OCI-LY7 (cell line): ENCODE measurements at regions not wholly inside any gene's neighbourhood (a gene's known extent, or its start where the extent isn't known, plus 50 kb on each side); places are given as distances from the start of the nearest gene placed in this dataset.

ENCODE experiments used
- BruUV-seq: library from RNA; stranded (reverse); fragments of 400-500 nt; replicated peaks from 2 replicates; lab custom pipeline; 2021; lab: Mats Ljungman, UMichigan
- CTCF ChIA-PET: fragments of 300-600 bp; sonication (Branson Sonifier 250); formaldehyde crosslinking; loops from one replicate; lab custom pipeline; 2022; ENCODE audit warnings: antibody characterized with exemption; ENCODE audit not compliant: unreplicated experiment; lab: Charles Lee
- POLR2A ChIA-PET: fragments of 300-600 bp; sonication (Branson Sonifier 250); formaldehyde crosslinking; loops from one replicate; lab custom pipeline; 2022; ENCODE audit warnings: antibody characterized with exemption; lab: Charles Lee
- DNase-seq: peaks from one replicate; pipeline ENCODE4 v3.0.0-alpha.2; 2015; ENCODE audit warnings: low spot score
- H2AFZ ChIP-seq: fragments of 200-600 bp; sonication (generic), shearing (Covaris generic); 2 replicates; pipeline ENCODE4 v1.6.1; 2014; ENCODE audit warnings: mild to moderate bottlenecking, antibody characterized with exemption, low read length, moderate library complexity
- H3K27ac ChIP-seq: fragments of 200-600 bp; sonication (generic); 2 replicates; pipeline ENCODE4 v1.5.1; 2014; ENCODE audit warnings: mixed run types, low read depth, mild to moderate bottlenecking, moderate library complexity, low read length, inconsistent platforms; ENCODE audit not compliant: poor library complexity, severe bottlenecking
- H3K36me3 ChIP-seq: fragments of 200-600 bp; sonication (generic); 2 replicates; pipeline ENCODE4 v1.6.1; 2014; ENCODE audit warnings: mild to moderate bottlenecking, antibody characterized with exemption, low read length, moderate library complexity, mixed read lengths; ENCODE audit not compliant: insufficient read depth
- H3K4me1 ChIP-seq: fragments of 200-600 bp; sonication (generic); 2 replicates; pipeline ENCODE4 v1.5.1; 2014; ENCODE audit warnings: mild to moderate bottlenecking, low read length; ENCODE audit not compliant: insufficient read depth, poor library complexity, severe bottlenecking
- H3K4me2 ChIP-seq: fragments of 200-600 bp; sonication (generic); 2 replicates; pipeline ENCODE4 v1.6.1; 2014; ENCODE audit warnings: mild to moderate bottlenecking, low read length
- H3K4me3 ChIP-seq: fragments of 200-600 bp; sonication (generic); 2 replicates; pipeline ENCODE4 v1.5.1; 2014; ENCODE audit warnings: mild to moderate bottlenecking, low read depth, low read length; ENCODE audit not compliant: poor library complexity, severe bottlenecking
- H3K79me2 ChIP-seq: fragments of 200-600 bp; sonication (generic); 2 replicates; pipeline ENCODE4 v1.6.1; 2016; ENCODE audit warnings: low read depth, mild to moderate bottlenecking, low read length, moderate library complexity, mixed read lengths; ENCODE audit not compliant: insufficient read depth
- H3K9me2 ChIP-seq: fragments of 200-600 bp; sonication (generic); 2 replicates; pipeline ENCODE4 v1.6.1; 2016; ENCODE audit warnings: mild to moderate bottlenecking, low read length, mixed read lengths; ENCODE audit not compliant: insufficient read depth
- H3K9me3 ChIP-seq: fragments of 200-600 bp; sonication (generic); 2 replicates; pipeline ENCODE4 v1.6.1; 2014; ENCODE audit warnings: mild to moderate bottlenecking, mixed run types, low read length, mixed read lengths
- H4K20me1 ChIP-seq: fragments of 200-600 bp; sonication (generic); 2 replicates; pipeline ENCODE4 v1.6.1; 2014; ENCODE audit warnings: mild to moderate bottlenecking, antibody characterized with exemption, low read length, moderate library complexity, mixed read lengths; ENCODE audit not compliant: insufficient read depth
- CTCF ChIP-seq: fragments of 200-600 bp; sonication (generic); conservative IDR thresholded peaks from 2 replicates; pipeline ENCODE4 v1.5.1; 2014; ENCODE audit warnings: mild to moderate bottlenecking, antibody characterized with exemption, low read length, moderate library complexity, mixed read lengths
- EZH2phosphoT487 ChIP-seq: fragments of 200-600 bp; sonication (generic); IDR thresholded peaks from 2 replicates; pipeline ENCODE4 v1.6.1; 2018; ENCODE audit warnings: low read depth, borderline replicate concordance, mild to moderate bottlenecking, mixed run types, antibody characterized with exemption, low read length, moderate library complexity, mixed read lengths
- intact Hi-C: fragments of 100-400 bp; cut with micrococcal nuclease; formaldehyde crosslinking; loops from one replicate; pipeline ENCODE4 v1.10.0; 2022; ENCODE audit not compliant: unreplicated experiment

- no peak overlapping the region for H3K4me2 ChIP-seq
Observed at GRCh38 chr2:64866797-64867196, 122.4 kb upstream of the SLC1A4 start.

GRCh38 chr2:64867253-64867996 is 121.8 kb upstream of the SLC1A4 start:
- DNase-seq, result no peak
- no peaks in the 10 kb centered on the region for H3K9me2 ChIP-seq
- ChIA-PET POLR2A (interaction anchor here (1.4 to 1.9 kb wide), 2 partner anchors 216 to 280 kb away, joined by 5 to 6 read pairs; no protein-coding TSS in a partner anchor), CTCF (no interaction called here)
- no peak overlapping the region for H2AFZ ChIP-seq
- H4K20me1 ChIP-seq, result no peaks in the 10 kb centered on the region
- no peak overlapping the region for H3K4me3 ChIP-seq
- no TSS peak for BruUV-seq
- peaks cover 34% of the 10 kb centered on the region for H3K4me1 ChIP-seq
- no peaks in the 10 kb centered on the region for H3K79me2 ChIP-seq
- peaks cover 6% of the 10 kb centered on the region; the same call in 1 of the 2 replicates for H3K9me3 ChIP-seq
- H3K27ac ChIP-seq, result no peak overlapping the region
- TF ChIP-seq EZH2phosphoT487 (no peak), CTCF (no peak)
- H3K36me3 ChIP-seq, result no peaks in the 10 kb centered on the region
- H3K4me2 ChIP-seq, result 0 out of 2 replicates have a peak overlapping the region, but pooled peaks have one; percentile 6
- intact Hi-C loops, result loop anchor here (5.0 kb wide), 1 partner anchor 535 kb away; no protein-coding TSS in a partner anchor

More at GRCh38 chr2:64866797-64867196, 122.4 kb upstream of the SLC1A4 start:
- no peaks in the 10 kb centered on the region for H3K79me2 ChIP-seq
- no peak overlapping the region for H3K4me3 ChIP-seq
- TF ChIP-seq EZH2phosphoT487, result no peak
- no peak for TF ChIP-seq CTCF
- no peak overlapping the region for H2AFZ ChIP-seq
- ChIA-PET CTCF (interaction anchor here (0.5 kb wide), 1 partner anchor 200 kb away, joined by 3 read pairs; no protein-coding TSS in a partner anchor), POLR2A (no interaction called here)
- H3K9me3 ChIP-seq, result peaks cover 8% of the 10 kb centered on the region; the same call in 1 of the 2 replicates
- H3K36me3 ChIP-seq, result no peaks in the 10 kb centered on the region
- H3K9me2 ChIP-seq, result no peaks in the 10 kb centered on the region
- H3K27ac ChIP-seq, result no peak overlapping the region
- no TSS peak for BruUV-seq
- H3K4me1 ChIP-seq, result peaks cover 39% of the 10 kb centered on the region
- H4K20me1 ChIP-seq, result no peaks in the 10 kb centered on the region
- DNase-seq, result no peak
- intact Hi-C loops, result loop anchor here (5.0 kb wide), 1 partner anchor 534 kb away; no protein-coding TSS in a partner anchor

GRCh38 chr2:64869126-64869525 is 120.1 kb upstream of the SLC1A4 start:
- no peaks in the 10 kb centered on the region for H3K36me3 ChIP-seq
- no peaks in the 10 kb centered on the region for H4K20me1 ChIP-seq
- H2AFZ ChIP-seq, result no peak overlapping the region
- ChIA-PET POLR2A (interaction anchor here (1.9 kb wide), 1 partner anchor 282 kb away, joined by 6 read pairs; no protein-coding TSS in a partner anchor), CTCF (no interaction called here)
- no peak for DNase-seq
- H3K9me3 ChIP-seq, result no peaks in the 10 kb centered on the region
- H3K79me2 ChIP-seq, result no peaks in the 10 kb centered on the region
- no peaks in the 10 kb centered on the region for H3K9me2 ChIP-seq
- peaks cover 32% of the 10 kb centered on the region for H3K4me1 ChIP-seq
- intact Hi-C loops, result loop anchor here (5.0 kb wide), 1 partner anchor 537 kb away; no protein-coding TSS in a partner anchor
- no peak overlapping the region for H3K27ac ChIP-seq
- BruUV-seq, result no TSS peak
- no peak overlapping the region for H3K4me3 ChIP-seq
- TF ChIP-seq EZH2phosphoT487, result no peak
- no peak for TF ChIP-seq CTCF
- H3K4me2 ChIP-seq, result no peak overlapping the region
